Kidney epithelial cell (primary cell): ENCODE measurements at regions not wholly inside any gene's neighbourhood (a gene's known extent, or its start where the extent isn't known, plus 50 kb on each side); places are given as distances from the start of the nearest gene placed in this dataset.

ENCODE experiments used
- DNase-seq: peaks from one replicate; pipeline ENCODE4 v3.0.0-alpha.2; 2010; ENCODE audit warnings: low read depth
- H3K27me3 ChIP-seq: 2 replicates; pipeline ENCODE4 v1.6.0; 2011; ENCODE audit warnings: low read length; ENCODE audit not compliant: control insufficient read depth, insufficient read depth
- H3K36me3 ChIP-seq: 2 replicates; pipeline ENCODE4 v1.5.1; 2011; ENCODE audit warnings: low read length; ENCODE audit not compliant: control insufficient read depth, insufficient read depth
- H3K4me3 ChIP-seq: 2 replicates; pipeline ENCODE4 v1.5.1; 2011; ENCODE audit warnings: low read depth, mild to moderate bottlenecking, control low read depth, low read length
- CTCF ChIP-seq: IDR thresholded peaks from 2 replicates; pipeline ENCODE4 v1.5.1; 2011; ENCODE audit warnings: mild to moderate bottlenecking, moderate library complexity, low read length, control low read depth, inconsistent platforms; ENCODE audit not compliant: insufficient read depth, poor library complexity, severe bottlenecking

GRCh38 chr2:129912066-129912820 is 67.2 kb upstream of the RAB6C start:
- no peak for TF ChIP-seq CTCF
- H3K36me3 ChIP-seq = no peaks in the 10 kb centered on the region
- DNase-seq = no peak
- H3K4me3 ChIP-seq = no peak overlapping the region
- no peaks in the 10 kb centered on the region for H3K27me3 ChIP-seq

GRCh38 chr2:129912871-129913694 is 66.4 kb upstream of the RAB6C start:
- TF ChIP-seq CTCF = no peak
- H3K27me3 ChIP-seq = no peaks in the 10 kb centered on the region
- H3K4me3 ChIP-seq = no peak overlapping the region
- no peaks in the 10 kb centered on the region for H3K36me3 ChIP-seq
- DNase-seq = no peak

- Histone ChIP-seq H3K27me3 (no peaks in the 10 kb centered on the region), H3K36me3 (no peaks in the 10 kb centered on the region), H3K4me3 (no peak overlapping the region)
- no peak for DNase-seq
- no peak for TF ChIP-seq CTCF
These were observed 65.6 kb upstream of the RAB6C start for GRCh38 chr2:129913695-129914495.

- TF ChIP-seq CTCF = no peak
- H3K4me3 ChIP-seq = no peak overlapping the region
- no peaks in the 10 kb centered on the region for H3K36me3 ChIP-seq
- H3K27me3 ChIP-seq = no peaks in the 10 kb centered on the region
- no peak for DNase-seq
These were observed 64.7 kb upstream of the RAB6C start for GRCh38 chr2:129914538-129915302.

GRCh38 chr2:129915303-129915840 is 64.1 kb upstream of the RAB6C start:
- no peak for TF ChIP-seq CTCF

More at GRCh38 chr2:129915303-129915840, 64.1 kb upstream of the RAB6C start:
- no peaks in the 10 kb centered on the region for H3K36me3 ChIP-seq
- DNase-seq = no peak
- no peak overlapping the region for H3K4me3 ChIP-seq
- H3K27me3 ChIP-seq = no peaks in the 10 kb centered on the region
